ENCODE measurements at regions not wholly inside any gene's neighbourhood (a gene's known extent, or its start where the extent isn't known, plus 50 kb on each side); places are given as distances from the start of the nearest gene placed in this dataset.

GRCh38 chr4:31351695-31352094 lies 631.5 kb downstream of the PCDH7 start:
- TF ChIP-seq, protein P1, sequence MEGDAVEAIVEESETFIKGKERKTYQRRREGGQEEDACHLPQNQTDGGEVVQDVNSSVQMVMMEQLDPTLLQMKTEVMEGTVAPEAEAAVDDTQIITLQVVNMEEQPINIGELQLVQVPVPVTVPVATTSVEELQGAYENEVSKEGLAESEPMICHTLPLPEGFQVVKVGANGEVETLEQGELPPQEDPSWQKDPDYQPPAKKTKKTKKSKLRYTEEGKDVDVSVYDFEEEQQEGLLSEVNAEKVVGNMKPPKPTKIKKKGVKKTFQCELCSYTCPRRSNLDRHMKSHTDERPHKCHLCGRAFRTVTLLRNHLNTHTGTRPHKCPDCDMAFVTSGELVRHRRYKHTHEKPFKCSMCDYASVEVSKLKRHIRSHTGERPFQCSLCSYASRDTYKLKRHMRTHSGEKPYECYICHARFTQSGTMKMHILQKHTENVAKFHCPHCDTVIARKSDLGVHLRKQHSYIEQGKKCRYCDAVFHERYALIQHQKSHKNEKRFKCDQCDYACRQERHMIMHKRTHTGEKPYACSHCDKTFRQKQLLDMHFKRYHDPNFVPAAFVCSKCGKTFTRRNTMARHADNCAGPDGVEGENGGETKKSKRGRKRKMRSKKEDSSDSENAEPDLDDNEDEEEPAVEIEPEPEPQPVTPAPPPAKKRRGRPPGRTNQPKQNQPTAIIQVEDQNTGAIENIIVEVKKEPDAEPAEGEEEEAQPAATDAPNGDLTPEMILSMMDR (IDR thresholded peaks at IDR 0.05) = no peak
- TF ChIP-seq POLR2A (IDR thresholded peaks at IDR 0.05) = no peak
